ENCODE measurements at regions not wholly inside any gene's neighbourhood (a gene's known extent, or its start where the extent isn't known, plus 50 kb on each side); places are given as distances from the start of the nearest gene placed in this dataset.

DNA sequence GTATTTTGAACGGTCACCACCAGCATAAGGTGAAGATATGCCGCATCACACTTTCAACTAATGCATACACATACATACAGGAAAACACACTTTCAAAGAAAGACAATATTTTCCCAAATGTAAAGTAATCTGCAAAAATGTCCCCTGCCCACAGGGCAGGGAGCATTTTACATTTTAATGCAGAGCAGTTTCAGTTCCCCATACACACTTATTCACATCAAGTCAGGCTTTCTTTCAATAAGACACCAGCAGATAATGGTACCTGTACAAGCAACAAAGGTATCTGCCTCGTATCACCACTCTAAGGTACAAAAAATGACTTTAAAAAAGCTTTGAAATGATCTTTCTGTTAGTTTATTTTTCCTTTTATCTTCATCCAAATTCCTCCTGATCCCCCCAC, 247.1 kb upstream of the CCNG1 start:
- no peaks in the 10 kb centered on the region for H3K9me3 ChIP-seq (ENCODE audit: control insufficient read depth, insufficient read depth, low read depth, low read length)
- intact Hi-C loops (cut with micrococcal nuclease; ENCODE audit: unreplicated experiment), result no loop called here
- no peak overlapping the region for H3K27ac ChIP-seq (ENCODE audit: low read length)
- CTCF ChIA-PET, result no interaction called here
- in situ Hi-C loops (cut with HindIII; ENCODE audit: low pct_unique_long_range_greater_than_20kb, low sequenced_read_pairs), result no loop called here
- no peaks in the 10 kb centered on the region for H3K36me3 ChIP-seq (ENCODE audit: control insufficient read depth, insufficient read depth, low read length)
- no TSS peak for BruUV-seq (replicated peaks)
- DNase-seq (ENCODE audit: low read depth, low spot score), result no peak
- no peak for TF ChIP-seq TCF7L2 (IDR thresholded peaks at IDR 0.05; ENCODE audit: low read depth, low read length)
- TF ChIP-seq, protein P1, sequence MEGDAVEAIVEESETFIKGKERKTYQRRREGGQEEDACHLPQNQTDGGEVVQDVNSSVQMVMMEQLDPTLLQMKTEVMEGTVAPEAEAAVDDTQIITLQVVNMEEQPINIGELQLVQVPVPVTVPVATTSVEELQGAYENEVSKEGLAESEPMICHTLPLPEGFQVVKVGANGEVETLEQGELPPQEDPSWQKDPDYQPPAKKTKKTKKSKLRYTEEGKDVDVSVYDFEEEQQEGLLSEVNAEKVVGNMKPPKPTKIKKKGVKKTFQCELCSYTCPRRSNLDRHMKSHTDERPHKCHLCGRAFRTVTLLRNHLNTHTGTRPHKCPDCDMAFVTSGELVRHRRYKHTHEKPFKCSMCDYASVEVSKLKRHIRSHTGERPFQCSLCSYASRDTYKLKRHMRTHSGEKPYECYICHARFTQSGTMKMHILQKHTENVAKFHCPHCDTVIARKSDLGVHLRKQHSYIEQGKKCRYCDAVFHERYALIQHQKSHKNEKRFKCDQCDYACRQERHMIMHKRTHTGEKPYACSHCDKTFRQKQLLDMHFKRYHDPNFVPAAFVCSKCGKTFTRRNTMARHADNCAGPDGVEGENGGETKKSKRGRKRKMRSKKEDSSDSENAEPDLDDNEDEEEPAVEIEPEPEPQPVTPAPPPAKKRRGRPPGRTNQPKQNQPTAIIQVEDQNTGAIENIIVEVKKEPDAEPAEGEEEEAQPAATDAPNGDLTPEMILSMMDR (IDR thresholded peaks at IDR 0.05), result no peak
- no peaks in the 10 kb centered on the region for H3K27me3 ChIP-seq (ENCODE audit: control insufficient read depth, insufficient read depth, low read length)
- H3K4me1 ChIP-seq (ENCODE audit: control insufficient read depth, insufficient read depth, low read length), result no peaks in the 10 kb centered on the region
- H3K4me3 ChIP-seq (ENCODE audit: low read depth in 2 of 2, low read length in 2 of 2), result no peak overlapping the region
- POLR2A ChIA-PET, result no interaction called here
- ATAC-seq, result no peak

DNA sequence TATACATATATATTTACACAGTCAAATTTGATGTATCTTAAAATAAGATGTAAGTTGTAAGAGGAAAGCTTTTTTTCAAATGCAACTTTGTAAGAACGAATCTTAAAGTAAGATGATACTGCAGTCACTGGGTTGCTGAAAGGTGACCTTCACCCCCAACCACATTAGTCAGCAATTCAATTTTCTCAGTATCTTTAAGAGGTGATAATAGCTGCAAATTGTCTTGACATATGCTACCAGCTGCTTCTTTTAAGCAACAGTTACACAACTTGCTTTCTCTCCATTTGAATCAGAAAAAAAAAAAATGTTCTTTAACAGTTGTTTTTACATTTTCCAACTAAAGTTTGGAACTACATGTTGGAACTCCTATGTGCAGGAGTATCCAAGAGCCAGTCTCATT, 246.6 kb upstream of the CCNG1 start:
- in situ Hi-C loops (cut with HindIII; ENCODE audit: low pct_unique_long_range_greater_than_20kb, low sequenced_read_pairs) (no loop called here), intact Hi-C loops (cut with micrococcal nuclease; ENCODE audit: unreplicated experiment) (no loop called here)
- TF ChIP-seq SIN3A (IDR thresholded peaks at IDR 0.05; ENCODE audit: borderline replicate concordance, insufficient read depth, low read depth, low read length), result no peak
- TF ChIP-seq, protein P2, sequence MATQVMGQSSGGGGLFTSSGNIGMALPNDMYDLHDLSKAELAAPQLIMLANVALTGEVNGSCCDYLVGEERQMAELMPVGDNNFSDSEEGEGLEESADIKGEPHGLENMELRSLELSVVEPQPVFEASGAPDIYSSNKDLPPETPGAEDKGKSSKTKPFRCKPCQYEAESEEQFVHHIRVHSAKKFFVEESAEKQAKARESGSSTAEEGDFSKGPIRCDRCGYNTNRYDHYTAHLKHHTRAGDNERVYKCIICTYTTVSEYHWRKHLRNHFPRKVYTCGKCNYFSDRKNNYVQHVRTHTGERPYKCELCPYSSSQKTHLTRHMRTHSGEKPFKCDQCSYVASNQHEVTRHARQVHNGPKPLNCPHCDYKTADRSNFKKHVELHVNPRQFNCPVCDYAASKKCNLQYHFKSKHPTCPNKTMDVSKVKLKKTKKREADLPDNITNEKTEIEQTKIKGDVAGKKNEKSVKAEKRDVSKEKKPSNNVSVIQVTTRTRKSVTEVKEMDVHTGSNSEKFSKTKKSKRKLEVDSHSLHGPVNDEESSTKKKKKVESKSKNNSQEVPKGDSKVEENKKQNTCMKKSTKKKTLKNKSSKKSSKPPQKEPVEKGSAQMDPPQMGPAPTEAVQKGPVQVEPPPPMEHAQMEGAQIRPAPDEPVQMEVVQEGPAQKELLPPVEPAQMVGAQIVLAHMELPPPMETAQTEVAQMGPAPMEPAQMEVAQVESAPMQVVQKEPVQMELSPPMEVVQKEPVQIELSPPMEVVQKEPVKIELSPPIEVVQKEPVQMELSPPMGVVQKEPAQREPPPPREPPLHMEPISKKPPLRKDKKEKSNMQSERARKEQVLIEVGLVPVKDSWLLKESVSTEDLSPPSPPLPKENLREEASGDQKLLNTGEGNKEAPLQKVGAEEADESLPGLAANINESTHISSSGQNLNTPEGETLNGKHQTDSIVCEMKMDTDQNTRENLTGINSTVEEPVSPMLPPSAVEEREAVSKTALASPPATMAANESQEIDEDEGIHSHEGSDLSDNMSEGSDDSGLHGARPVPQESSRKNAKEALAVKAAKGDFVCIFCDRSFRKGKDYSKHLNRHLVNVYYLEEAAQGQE (IDR thresholded peaks at IDR 0.05; ENCODE audit: insufficient read depth in 1 of 2, low read depth in 2 of 2, low read length in 1 of 2), result no peak
- TF ChIP-seq, protein P1 (IDR thresholded peaks at IDR 0.05), result no peak
- TF ChIP-seq TCF7L2 (IDR thresholded peaks at IDR 0.05; ENCODE audit: low read depth, low read length), result no peak
- no peak for TF ChIP-seq POLR2AphosphoS5 (IDR thresholded peaks at IDR 0.05; ENCODE audit: low read depth, low read length)
- Histone ChIP-seq H3K36me3 (ENCODE audit: control insufficient read depth, insufficient read depth, low read length) (no peaks in the 10 kb centered on the region), H3K4me3 (ENCODE audit: low read depth in 2 of 2, low read length in 2 of 2) (no peak overlapping the region), H3K4me1 (ENCODE audit: control insufficient read depth, insufficient read depth, low read length) (no peaks in the 10 kb centered on the region), H3K9me3 (ENCODE audit: control insufficient read depth, insufficient read depth, low read depth, low read length) (no peaks in the 10 kb centered on the region), H3K27ac (ENCODE audit: low read length) (no peak overlapping the region), H3K27me3 (ENCODE audit: control insufficient read depth, insufficient read depth, low read length) (no peaks in the 10 kb centered on the region)
- no peak for ATAC-seq
- CTCF ChIA-PET, result no interaction called here
- no TSS peak for BruUV-seq (replicated peaks)
- POLR2A ChIA-PET, result no interaction called here
- DNase-seq (ENCODE audit: low read depth, low spot score), result no peak

DNA sequence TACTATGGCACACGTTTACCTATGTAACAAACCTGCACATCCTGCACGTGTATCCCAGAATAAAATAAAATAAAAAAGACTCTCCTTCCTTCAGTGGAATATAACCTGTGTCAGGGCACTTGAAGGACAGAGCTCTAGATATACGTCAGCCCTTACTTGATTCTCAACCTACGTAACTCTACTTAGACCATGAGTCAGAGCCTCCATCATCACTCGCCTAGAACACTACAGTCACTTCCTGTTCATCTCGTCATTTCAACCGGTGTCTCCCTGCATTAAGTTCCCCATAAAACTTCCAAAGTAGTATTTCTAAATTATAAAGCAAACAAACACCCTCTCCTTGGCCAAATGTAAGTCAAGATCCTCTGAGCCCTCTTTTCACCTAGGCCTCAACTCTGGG, 243.5 kb upstream of the CCNG1 start:
- TF ChIP-seq, protein P2 (IDR thresholded peaks at IDR 0.05; ENCODE audit: insufficient read depth in 1 of 2, low read depth in 2 of 2, low read length in 1 of 2), result no peak
- TF ChIP-seq POLR2AphosphoS5 (IDR thresholded peaks at IDR 0.05; ENCODE audit: low read depth, low read length) (no peak), TCF7L2 (IDR thresholded peaks at IDR 0.05; ENCODE audit: low read depth, low read length) (no peak), SIN3A (IDR thresholded peaks at IDR 0.05; ENCODE audit: borderline replicate concordance, insufficient read depth, low read depth, low read length) (no peak)
- TF ChIP-seq, protein P1 (IDR thresholded peaks at IDR 0.05), result no peak
- DNase-seq (ENCODE audit: low read depth, low spot score) (no peak), ATAC-seq (no peak)
- BruUV-seq (replicated peaks), result no TSS peak
- intact Hi-C loops (cut with micrococcal nuclease; ENCODE audit: unreplicated experiment) (no loop called here), in situ Hi-C loops (cut with HindIII; ENCODE audit: low pct_unique_long_range_greater_than_20kb, low sequenced_read_pairs) (no loop called here)
- no peak overlapping the region for H3K4me3 ChIP-seq (ENCODE audit: low read depth in 2 of 2, low read length in 2 of 2)
- CTCF ChIA-PET, result no interaction called here
- H3K36me3 ChIP-seq (ENCODE audit: control insufficient read depth, insufficient read depth, low read length), result no peaks in the 10 kb centered on the region
- H3K27me3 ChIP-seq (ENCODE audit: control insufficient read depth, insufficient read depth, low read length), result no peaks in the 10 kb centered on the region
- POLR2A ChIA-PET, result no interaction called here
- H3K9me3 ChIP-seq (ENCODE audit: control insufficient read depth, insufficient read depth, low read depth, low read length), result no peaks in the 10 kb centered on the region
- H3K27ac ChIP-seq (ENCODE audit: low read length), result no peak overlapping the region
- no peaks in the 10 kb centered on the region for H3K4me1 ChIP-seq (ENCODE audit: control insufficient read depth, insufficient read depth, low read length)

Measured in Panc1 (cell line).